ENCODE measurements at regions not wholly inside any gene's neighbourhood (a gene's known extent, or its start where the extent isn't known, plus 50 kb on each side); places are given as distances from the start of the nearest gene placed in this dataset.

DNA sequence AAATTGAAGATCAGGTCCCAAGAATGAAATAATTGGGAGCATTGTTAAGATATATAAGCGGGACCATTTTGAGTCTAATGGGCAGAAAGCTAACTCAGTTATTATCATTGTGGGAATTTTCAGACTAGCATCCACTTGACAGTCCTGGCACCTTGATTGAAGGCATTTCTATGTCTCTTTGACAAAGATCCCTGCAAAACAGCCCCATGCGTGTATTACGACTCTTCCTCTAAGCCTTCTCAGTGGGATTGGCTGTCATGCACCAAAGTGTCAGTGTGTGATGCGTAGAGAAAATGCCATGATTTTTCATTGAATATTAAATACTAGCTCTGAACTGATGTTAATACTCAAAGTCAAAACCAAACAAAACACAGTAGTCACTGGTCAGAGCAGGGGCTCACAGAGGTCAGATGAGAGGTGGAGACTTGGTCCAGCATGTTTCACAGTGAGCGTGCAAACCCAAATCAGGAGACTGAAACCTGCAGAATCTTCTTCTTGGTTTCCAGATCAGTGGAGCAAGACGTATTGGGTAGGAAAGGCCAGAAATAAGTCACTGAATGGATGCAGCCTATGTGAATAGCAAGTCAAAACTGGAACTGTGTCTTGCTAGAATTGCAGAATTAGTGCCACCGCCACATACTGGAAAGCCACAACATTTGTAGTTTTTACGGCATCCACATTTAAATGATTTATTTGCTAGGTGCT lies 303.6 kb upstream of the AKR1E2 start:
- no peak for DNase-seq

GRCh38 chr10:4519658-4520402 lies 306.2 kb upstream of the AKR1E2 start:
- no peak for DNase-seq

- no peak for DNase-seq
These were observed 308.3 kb upstream of the AKR1E2 start for GRCh38 chr10:4517746-4518145.

DNA sequence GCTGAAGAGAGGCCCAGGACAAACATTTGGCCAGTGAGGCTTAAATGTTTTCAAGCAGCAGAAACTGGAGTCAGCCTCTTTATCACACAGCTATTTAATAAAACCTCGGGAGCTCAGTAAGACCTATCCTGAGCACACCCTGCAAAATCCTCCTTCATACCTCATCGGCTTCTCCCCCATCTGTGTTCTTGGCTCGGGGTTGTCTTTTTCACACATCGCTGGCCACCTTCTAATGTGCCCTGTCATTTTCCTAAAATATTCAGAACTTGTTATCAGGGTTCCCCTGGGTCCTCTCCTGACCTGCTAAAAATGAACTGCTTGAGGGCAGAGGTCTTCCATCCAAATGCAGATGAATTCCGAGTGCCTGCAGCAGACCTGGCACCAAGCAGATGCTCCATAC lies 310.3 kb upstream of the AKR1E2 start:
- no peak for DNase-seq

DNA sequence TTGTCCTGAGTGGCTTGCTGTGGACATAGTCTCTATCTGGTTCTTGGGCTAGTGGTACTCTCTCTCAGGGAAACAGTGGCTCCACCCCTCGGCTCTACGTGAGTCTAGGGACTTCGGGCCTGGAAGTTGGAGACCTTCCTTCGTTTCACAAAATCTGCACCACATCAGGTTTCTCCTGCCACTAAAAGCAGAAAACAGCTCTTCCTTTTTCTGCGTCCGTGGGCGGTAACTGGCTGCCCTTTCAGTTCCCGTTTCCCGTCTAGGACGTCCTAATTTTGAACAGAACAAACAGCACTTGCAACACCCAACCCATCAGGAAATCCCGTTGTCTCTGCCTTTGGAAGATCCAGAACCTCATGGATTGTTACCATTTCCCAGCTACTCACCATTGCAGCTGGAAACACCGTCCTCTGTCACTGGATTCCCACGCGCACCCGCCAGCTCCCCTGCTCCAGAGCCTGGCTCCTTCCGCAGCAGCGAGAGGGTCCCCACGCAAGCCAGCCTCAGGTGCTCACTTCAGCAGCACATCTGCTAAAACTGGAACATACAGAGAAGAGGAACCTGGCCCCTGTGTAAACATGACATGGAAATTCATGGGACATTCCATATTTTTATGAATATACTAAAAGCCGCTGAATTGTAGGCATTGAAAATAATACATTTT lies 311.4 kb upstream of the AKR1E2 start:
- no peak for DNase-seq

DNA sequence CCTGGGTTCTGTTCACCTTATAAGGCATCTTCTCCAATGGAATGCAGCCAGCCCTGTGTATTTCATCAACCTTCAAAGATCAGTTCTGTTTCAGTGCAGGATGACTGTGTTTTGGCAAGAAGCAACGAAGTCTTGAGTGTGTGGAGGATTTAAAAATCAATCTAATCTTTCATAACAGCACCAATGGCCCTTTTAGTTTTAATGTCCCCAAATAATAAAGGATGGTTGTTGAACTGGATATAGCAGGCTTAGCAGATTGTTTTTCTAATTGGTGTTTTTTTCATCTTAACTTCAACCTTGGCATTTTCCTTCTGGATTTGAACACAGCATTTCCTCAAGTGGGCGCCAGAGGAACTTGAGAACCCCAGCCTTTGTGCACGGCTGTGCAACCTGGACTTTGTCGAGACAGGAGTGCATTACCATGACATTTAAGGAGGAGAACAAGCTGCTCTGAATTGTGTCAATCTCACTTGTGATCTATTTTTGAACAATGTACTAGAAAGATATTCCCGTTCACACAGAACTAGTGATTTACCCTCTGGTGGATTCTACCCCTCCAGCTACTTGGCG lies 313.3 kb upstream of the AKR1E2 start:
- no peak for DNase-seq

- no peak for DNase-seq
These were observed 313.8 kb upstream of the AKR1E2 start for GRCh38 chr10:4512196-4512595.

GRCh38 chr10:4511509-4511908 lies 314.5 kb upstream of the AKR1E2 start:
- no peak for DNase-seq

- DNase-seq: no peak
These were observed 316.6 kb upstream of the AKR1E2 start for GRCh38 chr10:4509405-4509804.

DNA sequence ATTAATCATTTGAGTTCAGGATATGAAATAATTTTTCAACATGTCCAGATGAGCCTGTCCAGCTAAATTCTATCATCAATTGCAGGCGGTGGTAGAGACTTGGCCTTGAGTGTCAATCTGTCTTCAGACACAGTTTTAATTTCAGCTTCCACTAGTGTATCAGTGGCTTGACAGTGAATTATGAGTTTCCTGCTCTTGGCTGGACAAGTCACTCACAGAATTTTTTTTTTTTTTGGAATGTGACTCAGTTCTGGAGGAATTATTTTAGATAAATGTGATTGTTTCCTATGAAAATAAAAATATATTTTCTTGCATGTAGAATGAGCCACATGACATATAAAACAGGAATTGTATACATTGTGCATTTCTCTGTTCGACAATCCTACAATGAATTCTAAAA lies 319.9 kb upstream of the AKR1E2 start:
- DNase-seq: no peak

GRCh38 chr10:4504550-4504949 lies 321.5 kb upstream of the AKR1E2 start:
- DNase-seq: no peak

- no peak for DNase-seq
These were observed 322.9 kb upstream of the AKR1E2 start for GRCh38 chr10:4503076-4503475.

- no peak for DNase-seq
These were observed 324.7 kb upstream of the AKR1E2 start for GRCh38 chr10:4501306-4501705.

DNA sequence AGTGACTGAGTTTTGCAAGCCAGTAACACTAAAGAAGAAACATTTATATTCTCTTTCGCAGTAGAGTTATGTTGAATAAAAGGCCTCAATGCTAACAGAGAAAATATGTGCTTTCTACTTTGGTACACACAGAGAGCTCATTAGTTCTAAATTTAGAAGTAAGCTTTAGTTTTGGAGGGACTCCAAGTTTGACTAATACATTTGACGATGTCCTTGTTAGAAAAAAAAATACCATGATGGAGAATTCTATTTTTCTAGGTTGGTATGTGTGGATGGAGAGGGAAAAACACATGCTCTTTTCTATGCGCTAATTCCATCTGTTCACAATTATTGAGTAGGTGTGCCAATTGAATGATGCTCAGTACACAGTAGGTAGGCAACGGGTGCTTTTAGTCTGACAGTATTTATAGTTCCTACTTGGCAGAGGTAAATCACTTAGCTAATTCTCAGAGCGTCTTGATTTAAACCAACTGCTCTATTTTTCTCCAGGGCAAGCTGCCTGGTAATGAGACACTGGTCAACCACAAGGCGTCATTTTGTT lies 327.2 kb upstream of the AKR1E2 start:
- DNase-seq: no peak

GRCh38 chr10:4494551-4494950 lies 331.5 kb upstream of the AKR1E2 start:
- no peak for DNase-seq

GRCh38 chr10:4492202-4492601 lies 333.8 kb upstream of the AKR1E2 start:
- DNase-seq: no peak

DNA sequence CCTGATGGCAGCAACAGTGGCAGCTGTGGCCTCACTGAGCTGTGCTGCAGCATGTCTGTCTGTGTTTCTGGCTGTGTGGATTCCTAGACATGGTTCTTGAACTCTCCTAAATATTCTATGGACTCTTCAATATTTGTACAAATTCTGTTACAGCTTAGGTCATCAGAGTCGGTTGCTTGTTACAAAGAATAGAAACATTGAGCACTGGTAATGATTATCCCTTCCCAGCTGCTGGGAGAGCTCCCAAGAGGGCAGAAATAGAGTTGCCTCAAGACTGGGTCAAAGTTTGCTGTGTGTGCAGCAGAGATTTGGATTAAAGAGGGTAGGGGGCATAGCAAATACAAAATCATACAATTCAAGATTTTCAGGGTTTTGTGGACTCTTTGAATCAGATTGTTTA lies 337.1 kb upstream of the AKR1E2 start:
- no peak for DNase-seq

GRCh38 chr10:4485636-4486035 lies 340.4 kb upstream of the AKR1E2 start:
- no peak for DNase-seq

DNA sequence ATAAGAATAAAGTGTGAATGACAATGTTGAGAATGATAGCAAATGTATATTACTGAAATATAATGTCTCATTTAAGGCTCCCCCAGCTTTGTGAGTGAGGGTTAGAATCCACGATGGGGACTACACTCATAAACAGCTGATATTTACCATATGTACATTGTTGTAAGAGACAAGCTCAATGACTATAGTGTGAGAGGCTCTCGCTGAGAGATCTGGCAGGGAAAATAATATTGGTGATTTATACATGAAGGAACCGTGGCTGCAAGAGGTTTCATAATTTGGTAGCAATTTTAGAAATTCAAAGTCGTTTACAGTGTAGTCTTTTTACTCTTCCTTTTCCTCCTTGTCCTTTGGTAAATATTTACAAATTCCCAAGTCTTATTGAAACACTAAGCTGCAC lies 342.2 kb upstream of the AKR1E2 start:
- DNase-seq: no peak

DNA sequence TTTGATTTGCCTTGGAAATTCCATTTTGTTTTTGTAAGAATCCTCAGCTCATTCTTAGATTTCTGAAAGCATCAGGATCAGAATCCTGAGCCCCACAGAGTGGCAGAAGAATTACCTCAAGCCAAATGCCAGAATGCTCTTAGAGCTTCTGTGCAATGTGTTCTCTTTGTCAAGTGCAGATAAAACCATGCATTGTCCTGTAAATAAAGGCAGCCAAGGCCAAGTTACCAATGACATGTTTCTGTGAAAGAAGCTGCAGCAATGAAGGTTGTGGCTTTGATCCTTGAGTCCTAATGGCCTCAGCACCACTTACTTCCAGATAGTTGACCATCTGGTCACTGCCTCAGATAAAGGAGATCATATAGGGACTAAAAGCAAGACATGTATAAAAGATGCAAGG lies 343.3 kb upstream of the AKR1E2 start:
- no peak for DNase-seq

GRCh38 chr10:4481192-4481591 lies 344.8 kb upstream of the AKR1E2 start:
- no peak for DNase-seq

DNA sequence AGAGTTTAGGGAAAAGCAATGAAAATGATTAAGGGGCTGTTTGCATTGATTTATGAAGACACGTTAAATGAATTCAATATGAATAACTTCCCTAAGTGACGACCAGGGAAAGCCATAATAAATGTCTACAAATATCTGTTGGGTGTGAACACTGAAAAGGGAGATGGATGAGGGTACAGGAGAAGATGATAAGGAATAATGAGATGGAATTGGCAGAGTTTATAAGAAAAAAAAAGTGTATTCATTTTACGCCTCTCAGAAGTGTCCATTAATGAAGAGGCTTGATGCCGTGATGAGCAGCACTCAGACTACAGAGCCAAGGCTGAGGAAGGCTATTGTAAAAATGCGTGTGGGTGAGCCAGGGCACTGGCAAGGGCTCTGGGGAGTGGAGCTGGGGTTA lies 346.7 kb upstream of the AKR1E2 start:
- DNase-seq: no peak

DNA sequence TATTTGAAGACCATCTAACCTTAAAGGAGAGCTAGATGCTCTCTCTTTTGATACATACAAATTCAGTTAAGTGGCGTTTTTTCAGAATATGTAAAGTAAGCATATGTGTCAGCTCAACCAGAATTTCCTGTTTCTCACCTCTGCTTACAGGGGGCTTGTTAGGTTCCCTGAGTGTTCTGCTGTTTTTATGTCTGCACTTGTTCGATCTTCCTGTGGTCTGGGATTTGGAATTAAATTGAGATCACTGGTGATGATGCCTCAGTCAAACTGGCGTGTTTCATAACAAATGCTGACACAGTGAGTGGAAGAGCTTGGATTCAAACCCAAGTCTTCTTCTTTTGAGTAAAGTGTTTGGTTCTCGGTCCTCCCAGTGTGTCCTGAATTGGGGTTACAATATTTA lies 348.3 kb upstream of the AKR1E2 start:
- DNase-seq: no peak

All from NCI-H187 (cell line).